AG04450 (cell line): ENCODE measurements at regions not wholly inside any gene's neighbourhood (a gene's known extent, or its start where the extent isn't known, plus 50 kb on each side); places are given as distances from the start of the nearest gene placed in this dataset.
A peak's percentile ranks its signal among the peaks of the same experiment; 100 is the strongest.

Experiments used
- CTCF ChIA-PET: fragments of 300-600, 350-600 bp; formaldehyde crosslinking; extraction: SDS; loops from one replicate; lab custom pipeline; 2022; ENCODE audit warnings: antibody characterized with exemption, inconsistent platforms; lab: Charles Lee
- POLR2A ChIA-PET: fragments of 350-600 bp; formaldehyde crosslinking; extraction: SDS; loops from one replicate; lab custom pipeline; 2021; ENCODE audit warnings: antibody characterized with exemption, inconsistent platforms; lab: Yijun Ruan, JAX
- DNase-seq: peaks from one replicate; pipeline ENCODE4 v3.0.0-alpha.2; 2011; ENCODE audit warnings: low read depth, low spot score
- H3K27ac ChIP-seq: one replicate; pipeline ENCODE4 v1.5.1; 2012; ENCODE audit warnings: low read depth, low read length, control low read depth
- H3K27me3 ChIP-seq: one replicate; pipeline ENCODE4 v1.6.0; 2012; ENCODE audit warnings: low read length; ENCODE audit not compliant: control insufficient read depth, insufficient read depth
- H3K4me3 ChIP-seq: 2 replicates; pipeline ENCODE4 v1.5.1; 2011; ENCODE audit warnings: mild to moderate bottlenecking, low read depth, low read length, control low read depth
- H3K9me3 ChIP-seq: 2 replicates; pipeline ENCODE4 v1.5.1; 2012; ENCODE audit warnings: low read length; ENCODE audit not compliant: control insufficient read depth, insufficient read depth
- TF ChIP-seq, protein P1 (sequence below): IDR thresholded peaks from 2 replicates; pipeline ENCODE4 v1.5.1; 2011; ENCODE audit warnings: low read depth, low read length, control low read depth, inconsistent platforms

- no peak overlapping the region for H3K4me3 ChIP-seq
- H3K9me3 ChIP-seq: no peaks in the 10 kb centered on the region
- ChIA-PET CTCF (no interaction called here), POLR2A (no interaction called here)
- DNase-seq: no peak
- H3K27ac ChIP-seq: no peak overlapping the region
- H3K27me3 ChIP-seq: no peaks in the 10 kb centered on the region
- TF ChIP-seq, protein P1, sequence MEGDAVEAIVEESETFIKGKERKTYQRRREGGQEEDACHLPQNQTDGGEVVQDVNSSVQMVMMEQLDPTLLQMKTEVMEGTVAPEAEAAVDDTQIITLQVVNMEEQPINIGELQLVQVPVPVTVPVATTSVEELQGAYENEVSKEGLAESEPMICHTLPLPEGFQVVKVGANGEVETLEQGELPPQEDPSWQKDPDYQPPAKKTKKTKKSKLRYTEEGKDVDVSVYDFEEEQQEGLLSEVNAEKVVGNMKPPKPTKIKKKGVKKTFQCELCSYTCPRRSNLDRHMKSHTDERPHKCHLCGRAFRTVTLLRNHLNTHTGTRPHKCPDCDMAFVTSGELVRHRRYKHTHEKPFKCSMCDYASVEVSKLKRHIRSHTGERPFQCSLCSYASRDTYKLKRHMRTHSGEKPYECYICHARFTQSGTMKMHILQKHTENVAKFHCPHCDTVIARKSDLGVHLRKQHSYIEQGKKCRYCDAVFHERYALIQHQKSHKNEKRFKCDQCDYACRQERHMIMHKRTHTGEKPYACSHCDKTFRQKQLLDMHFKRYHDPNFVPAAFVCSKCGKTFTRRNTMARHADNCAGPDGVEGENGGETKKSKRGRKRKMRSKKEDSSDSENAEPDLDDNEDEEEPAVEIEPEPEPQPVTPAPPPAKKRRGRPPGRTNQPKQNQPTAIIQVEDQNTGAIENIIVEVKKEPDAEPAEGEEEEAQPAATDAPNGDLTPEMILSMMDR: no peak
These were observed 900.2 kb downstream of the DIAPH3 start for GRCh38 chr13:59263531-59263930.

- Histone ChIP-seq H3K27me3 (no peaks in the 10 kb centered on the region), H3K9me3 (no peaks in the 10 kb centered on the region), H3K4me3 (no peak overlapping the region), H3K27ac (no peak overlapping the region)
- DNase-seq: no peak
- TF ChIP-seq, protein P1: no peak
- ChIA-PET CTCF (no interaction called here), POLR2A (no interaction called here)
These were observed 897.2 kb downstream of the DIAPH3 start for GRCh38 chr13:59266478-59267063.

DNA sequence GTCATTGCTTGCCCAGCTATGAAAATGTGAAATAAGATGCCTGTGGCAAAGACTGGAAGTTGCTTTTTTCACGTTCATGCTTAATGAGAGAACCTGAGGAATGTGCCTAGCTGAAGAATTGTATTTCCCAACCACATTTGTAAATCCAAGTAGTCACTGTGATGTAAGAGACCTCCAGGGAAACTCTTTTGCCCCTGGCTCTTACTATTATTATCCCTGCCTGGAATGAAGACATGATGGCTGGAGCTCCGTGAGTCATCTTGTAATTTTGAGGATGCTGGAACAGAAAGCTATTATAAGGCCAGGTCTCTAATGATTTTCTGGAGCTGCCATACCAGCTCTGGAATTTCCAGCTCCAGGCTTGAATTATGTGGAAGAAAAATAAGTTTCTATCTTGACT, 894.3 kb downstream of the DIAPH3 start:
- DNase-seq: peak; percentile 44
- TF ChIP-seq, protein P1: no peak

GRCh38 chr13:59270327-59270726, 893.4 kb downstream of the DIAPH3 start:
- TF ChIP-seq, protein P1: no peak
- DNase-seq: no peak
- no peaks in the 10 kb centered on the region for H3K9me3 ChIP-seq
- no peak overlapping the region for H3K27ac ChIP-seq
- ChIA-PET CTCF (interaction anchor here (1.2 to 1.4 kb wide), 2 partner anchors 408 to 410 kb away, joined by 3 to 4 read pairs; no protein-coding TSS in a partner anchor), POLR2A (no interaction called here)
- H3K27me3 ChIP-seq: no peaks in the 10 kb centered on the region
- no peak overlapping the region for H3K4me3 ChIP-seq

More for the DNA sequence above, 894.3 kb downstream of the DIAPH3 start:
- Histone ChIP-seq H3K4me3 (no peak overlapping the region), H3K27ac (no peak overlapping the region), H3K9me3 (no peaks in the 10 kb centered on the region), H3K27me3 (no peaks in the 10 kb centered on the region)
- ChIA-PET CTCF (interaction anchor here (0.8 to 2.1 kb wide), 2 partner anchors 48 to 502 kb away, joined by 3 to 7 read pairs; no protein-coding TSS in a partner anchor), POLR2A (no interaction called here)

- POLR2A ChIA-PET: interaction anchor here (0.7 kb wide), 1 partner anchor 41 kb away, joined by 6 read pairs; no protein-coding TSS in a partner anchor
These were observed 888.6 kb downstream of the DIAPH3 start for GRCh38 chr13:59274958-59275727.

More at GRCh38 chr13:59274958-59275727, 888.6 kb downstream of the DIAPH3 start:
- TF ChIP-seq, protein P1: no peak
- H3K27me3 ChIP-seq: no peaks in the 10 kb centered on the region
- CTCF ChIA-PET: interaction anchor here (0.5 to 0.9 kb wide), 2 partner anchors 12 to 294 kb away, joined by 3 read pairs; no protein-coding TSS in a partner anchor
- H3K27ac ChIP-seq: no peak overlapping the region
- no peak for DNase-seq
- H3K4me3 ChIP-seq: no peak overlapping the region
- no peaks in the 10 kb centered on the region for H3K9me3 ChIP-seq
